ENCODE measurements at regions not wholly inside any gene's neighbourhood (a gene's known extent, or its start where the extent isn't known, plus 50 kb on each side); places are given as distances from the start of the nearest gene placed in this dataset.

GRCh38 chr17:70658317-70658716, 489.0 kb downstream of the KCNJ2 start:
- intact Hi-C loops (cut with DNase I; ENCODE audit: low total_unique reads), result no loop called here
- no peak for DNase-seq (ENCODE audit: low spot score in 2 of 2)
- TF ChIP-seq, protein P1, sequence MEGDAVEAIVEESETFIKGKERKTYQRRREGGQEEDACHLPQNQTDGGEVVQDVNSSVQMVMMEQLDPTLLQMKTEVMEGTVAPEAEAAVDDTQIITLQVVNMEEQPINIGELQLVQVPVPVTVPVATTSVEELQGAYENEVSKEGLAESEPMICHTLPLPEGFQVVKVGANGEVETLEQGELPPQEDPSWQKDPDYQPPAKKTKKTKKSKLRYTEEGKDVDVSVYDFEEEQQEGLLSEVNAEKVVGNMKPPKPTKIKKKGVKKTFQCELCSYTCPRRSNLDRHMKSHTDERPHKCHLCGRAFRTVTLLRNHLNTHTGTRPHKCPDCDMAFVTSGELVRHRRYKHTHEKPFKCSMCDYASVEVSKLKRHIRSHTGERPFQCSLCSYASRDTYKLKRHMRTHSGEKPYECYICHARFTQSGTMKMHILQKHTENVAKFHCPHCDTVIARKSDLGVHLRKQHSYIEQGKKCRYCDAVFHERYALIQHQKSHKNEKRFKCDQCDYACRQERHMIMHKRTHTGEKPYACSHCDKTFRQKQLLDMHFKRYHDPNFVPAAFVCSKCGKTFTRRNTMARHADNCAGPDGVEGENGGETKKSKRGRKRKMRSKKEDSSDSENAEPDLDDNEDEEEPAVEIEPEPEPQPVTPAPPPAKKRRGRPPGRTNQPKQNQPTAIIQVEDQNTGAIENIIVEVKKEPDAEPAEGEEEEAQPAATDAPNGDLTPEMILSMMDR (IDR thresholded peaks at IDR 0.05), result no peak
- TF ChIP-seq POLR2A (IDR thresholded peaks at IDR 0.05), result no peak
- 85 to 90% methylated on average over 3 of the region's 3 CpGs for WGBS, 2 donors
- no peak overlapping the region for H3K4me3 ChIP-seq (ENCODE audit: low read depth, poor library complexity, severe bottlenecking)

DNA sequence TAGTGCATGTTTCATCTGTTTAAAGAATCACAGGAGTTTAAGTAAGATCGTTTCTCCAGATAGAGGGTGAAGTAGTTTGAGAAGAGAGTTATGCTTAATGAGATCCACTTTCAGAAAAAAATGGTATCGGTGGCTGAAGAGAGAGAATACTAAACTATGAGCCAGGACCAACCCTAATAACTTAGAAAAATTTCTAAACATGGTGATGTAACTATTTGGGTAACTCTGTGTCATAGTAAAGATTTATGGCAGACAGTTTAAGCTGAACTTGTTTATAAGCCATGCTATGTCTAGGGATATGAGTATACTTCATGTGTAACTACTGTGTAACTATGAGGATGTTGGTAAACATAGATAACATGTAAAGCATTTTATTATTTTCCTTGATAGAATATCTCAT, 489.5 kb downstream of the KCNJ2 start:
- no peak for DNase-seq (ENCODE audit: low spot score in 2 of 2)
- 65 to 66% methylated on average over 2 of the region's 2 CpGs for WGBS, 2 donors
- intact Hi-C loops (cut with DNase I; ENCODE audit: low total_unique reads), result no loop called here
- H3K4me3 ChIP-seq (ENCODE audit: low read depth, poor library complexity, severe bottlenecking), result no peak overlapping the region
- TF ChIP-seq POLR2A (IDR thresholded peaks at IDR 0.05), result no peak
- TF ChIP-seq, protein P1 (IDR thresholded peaks at IDR 0.05), result no peak

GRCh38 chr17:70661342-70662222, 492.2 kb downstream of the KCNJ2 start:
- no peak overlapping the region for H3K4me3 ChIP-seq (ENCODE audit: low read depth, poor library complexity, severe bottlenecking)
- DNase-seq (ENCODE audit: low spot score in 2 of 2), result no peak
- no peak for TF ChIP-seq POLR2A (IDR thresholded peaks at IDR 0.05)
- TF ChIP-seq, protein P1 (IDR thresholded peaks at IDR 0.05), result no peak
- intact Hi-C loops (cut with DNase I; ENCODE audit: low total_unique reads), result no loop called here
- 51 to 54% methylated on average over 10 of the region's 10 CpGs for WGBS, 2 donors

DNA sequence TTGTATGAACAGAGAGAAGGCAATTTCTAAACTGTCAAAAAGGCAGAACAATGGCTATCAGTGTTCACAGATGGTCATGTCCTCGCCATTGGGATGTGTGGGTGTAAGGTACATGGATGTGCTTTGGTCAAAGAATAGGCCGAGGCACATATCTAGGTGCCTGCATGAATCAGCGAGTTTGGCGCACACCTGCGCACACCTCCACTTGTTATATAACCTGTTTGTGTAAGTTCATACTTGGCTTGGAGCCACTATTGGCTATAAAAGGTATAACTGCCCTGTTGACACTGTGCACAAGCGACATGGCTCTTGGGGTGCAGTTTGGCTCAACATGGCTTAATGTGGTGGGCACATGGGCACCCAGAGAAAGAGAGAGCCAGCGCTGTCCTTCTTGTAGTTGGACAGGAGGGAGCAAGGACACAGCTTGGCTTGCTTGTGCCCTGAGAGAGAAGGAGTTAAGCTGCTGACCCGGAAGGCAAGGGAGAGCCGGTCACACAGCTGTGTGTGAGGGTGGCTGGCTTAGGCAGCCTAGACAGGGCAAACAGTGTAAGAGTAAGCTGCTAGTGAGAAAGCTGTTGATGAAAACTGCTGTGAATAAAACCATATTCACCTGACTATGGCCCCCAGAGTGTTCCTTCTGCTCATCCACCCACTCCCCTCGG, 499.1 kb downstream of the KCNJ2 start:
- intact Hi-C loops (cut with DNase I; ENCODE audit: low total_unique reads), result no loop called here
- H3K4me3 ChIP-seq (ENCODE audit: low read depth, poor library complexity, severe bottlenecking), result no peak overlapping the region
- WGBS, 2 donors, result 76 to 86% methylated on average over 10 of the region's 10 CpGs
- no peak for DNase-seq (ENCODE audit: low spot score in 2 of 2)
- TF ChIP-seq POLR2A (IDR thresholded peaks at IDR 0.05), result no peak

DNA sequence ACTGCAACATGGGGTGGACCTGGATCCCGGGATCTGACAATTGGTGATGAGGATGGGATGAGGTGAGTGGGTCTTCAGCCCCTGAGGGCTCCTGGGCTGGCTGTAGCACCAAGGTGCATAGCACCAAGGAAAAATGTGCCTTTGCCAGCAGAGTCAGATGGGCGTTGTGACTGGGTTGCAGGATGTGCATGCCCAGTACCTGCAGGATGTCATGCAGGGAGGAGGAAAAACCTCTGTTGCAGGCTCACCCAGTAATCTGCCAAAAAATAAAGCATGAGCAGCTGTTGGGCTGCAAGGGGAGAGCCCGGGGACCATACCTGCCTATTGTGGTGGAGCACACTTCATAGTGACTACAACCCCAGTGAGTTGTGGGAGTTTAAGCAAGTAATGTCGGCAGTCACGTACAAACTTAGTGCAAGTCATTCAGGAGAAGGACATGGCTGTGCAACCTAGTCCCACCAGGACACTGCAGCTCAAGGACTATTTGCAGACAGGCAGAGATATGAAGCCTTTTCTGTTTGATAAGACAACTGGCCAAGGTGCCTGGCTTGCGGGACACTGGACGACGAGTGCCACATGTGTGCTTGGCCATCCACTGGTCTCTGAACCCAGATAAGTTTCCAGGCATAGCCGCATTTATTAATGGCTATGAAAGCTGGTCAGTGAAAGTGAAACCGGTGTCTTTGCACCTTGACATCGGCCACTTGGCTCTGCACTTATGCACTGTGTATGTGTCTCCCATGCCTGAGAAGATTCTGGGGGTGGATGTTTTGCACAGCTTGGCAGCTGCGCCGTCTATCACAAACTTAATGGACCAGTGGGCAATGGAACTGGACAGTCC, 499.8 kb downstream of the KCNJ2 start:
- no peak overlapping the region for H3K4me3 ChIP-seq (ENCODE audit: low read depth, poor library complexity, severe bottlenecking)
- no peak for TF ChIP-seq POLR2A (IDR thresholded peaks at IDR 0.05)
- TF ChIP-seq, protein P1 (IDR thresholded peaks at IDR 0.05), result no peak
- DNase-seq (ENCODE audit: low spot score in 2 of 2), result no peak
- intact Hi-C loops (cut with DNase I; ENCODE audit: low total_unique reads), result no loop called here
- 92% methylated on average over 13 of the region's 13 CpGs for WGBS, 2 donors

DNA sequence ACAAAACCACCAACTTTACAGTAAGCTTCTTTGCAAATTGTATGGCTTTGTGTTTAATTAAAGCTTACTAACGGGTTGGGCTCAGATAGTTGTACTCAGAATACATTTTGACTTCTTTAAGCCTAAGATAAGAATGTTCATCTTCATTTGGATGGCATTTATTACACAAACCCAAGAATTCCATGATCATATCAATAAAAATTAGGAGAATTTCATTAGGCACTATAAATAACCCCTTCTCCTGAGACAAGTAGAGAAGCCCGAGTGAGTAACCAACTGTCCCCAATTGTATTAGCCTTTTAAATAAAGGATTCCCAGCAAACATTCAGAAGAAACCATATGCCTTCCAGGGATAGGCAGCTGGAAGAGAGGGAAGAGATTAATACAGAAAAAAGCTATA, 504.7 kb downstream of the KCNJ2 start:
- 60 to 72% methylated on average over 2 of the region's 2 CpGs for WGBS, 2 donors
- TF ChIP-seq, protein P1 (IDR thresholded peaks at IDR 0.05), result no peak
- TF ChIP-seq POLR2A (IDR thresholded peaks at IDR 0.05), result no peak

More for the DNA sequence above, 504.7 kb downstream of the KCNJ2 start:
- intact Hi-C loops (cut with DNase I; ENCODE audit: low total_unique reads), result no loop called here
- H3K4me3 ChIP-seq (ENCODE audit: low read depth, poor library complexity, severe bottlenecking), result no peak overlapping the region
- no peak for DNase-seq (ENCODE audit: low spot score in 2 of 2)
